ENCODE measurements at regions not wholly inside any gene's neighbourhood (a gene's known extent, or its start where the extent isn't known, plus 50 kb on each side); places are given as distances from the start of the nearest gene placed in this dataset.

GRCh38 chr7:20510573-20510900 is 104.9 kb upstream of the ABCB5 start:
- no peak for TF ChIP-seq ZBTB7A (IDR thresholded peaks at IDR 0.05; ENCODE audit: low read depth)
- no peak for TF ChIP-seq TEAD4 (IDR thresholded peaks at IDR 0.05)
- no peak for TF ChIP-seq YY1 (IDR thresholded peaks at IDR 0.05; ENCODE audit: low read depth)
- TF ChIP-seq EP300 (IDR thresholded peaks at IDR 0.05; ENCODE audit: borderline replicate concordance), result no peak
- no peak for TF ChIP-seq CREB1 (IDR thresholded peaks at IDR 0.05; ENCODE audit: low read depth)
- TF ChIP-seq FOXM1 (IDR thresholded peaks at IDR 0.05; ENCODE audit: borderline replicate concordance, low read depth), result no peak
- TF ChIP-seq CEBPB (IDR thresholded peaks at IDR 0.05), result no peak
- TF ChIP-seq USF1 (IDR thresholded peaks at IDR 0.05), result no peak
- TF ChIP-seq TCF12 (IDR thresholded peaks at IDR 0.05; ENCODE audit: low read depth), result no peak
- no peak for TF ChIP-seq REST (IDR thresholded peaks at IDR 0.05; ENCODE audit: low read depth)
- no peak for TF ChIP-seq MAX (IDR thresholded peaks at IDR 0.05)
- TF ChIP-seq RAD21 (IDR thresholded peaks at IDR 0.05; ENCODE audit: low read depth), result no peak
- no peak for TF ChIP-seq NFIC (IDR thresholded peaks at IDR 0.05)
- TF ChIP-seq TAF1 (IDR thresholded peaks at IDR 0.05; ENCODE audit: low read depth), result no peak
- TF ChIP-seq EGR1 (IDR thresholded peaks at IDR 0.05), result no peak

- TF ChIP-seq TAF1 (IDR thresholded peaks at IDR 0.05; ENCODE audit: low read depth) (no peak), FOXM1 (IDR thresholded peaks at IDR 0.05; ENCODE audit: borderline replicate concordance, low read depth) (no peak)
These were observed 102.1 kb upstream of the ABCB5 start for GRCh38 chr7:20513341-20513740.

GRCh38 chr7:20513897-20514296 is 101.6 kb upstream of the ABCB5 start:
- TF ChIP-seq NFIC (IDR thresholded peaks at IDR 0.05) (no peak), REST (IDR thresholded peaks at IDR 0.05; ENCODE audit: low read depth) (no peak), MAX (IDR thresholded peaks at IDR 0.05) (no peak; the same call in 1 of the 2 replicates), EP300 (IDR thresholded peaks at IDR 0.05; ENCODE audit: borderline replicate concordance) (no peak), CEBPB (IDR thresholded peaks at IDR 0.05) (no peak), EGR1 (IDR thresholded peaks at IDR 0.05) (no peak), RAD21 (IDR thresholded peaks at IDR 0.05; ENCODE audit: low read depth) (no peak), CREB1 (IDR thresholded peaks at IDR 0.05; ENCODE audit: low read depth) (no peak), YY1 (IDR thresholded peaks at IDR 0.05; ENCODE audit: low read depth) (no peak), TCF12 (IDR thresholded peaks at IDR 0.05; ENCODE audit: low read depth) (no peak), TEAD4 (IDR thresholded peaks at IDR 0.05) (no peak), ZBTB7A (IDR thresholded peaks at IDR 0.05; ENCODE audit: low read depth) (no peak), FOXM1 (IDR thresholded peaks at IDR 0.05; ENCODE audit: borderline replicate concordance, low read depth) (no peak)

GRCh38 chr7:20514364-20514763 is 101.1 kb upstream of the ABCB5 start:
- TF ChIP-seq YY1 (IDR thresholded peaks at IDR 0.05; ENCODE audit: low read depth) (no peak), EGR1 (IDR thresholded peaks at IDR 0.05) (no peak), FOXM1 (IDR thresholded peaks at IDR 0.05; ENCODE audit: borderline replicate concordance, low read depth) (peak; percentile 65; the same call in 1 of the 2 replicates), TCF12 (IDR thresholded peaks at IDR 0.05; ENCODE audit: low read depth) (peak; percentile 97), EP300 (IDR thresholded peaks at IDR 0.05; ENCODE audit: borderline replicate concordance) (peak; percentile 82), NFIC (IDR thresholded peaks at IDR 0.05) (peak; percentile 99), MAX (IDR thresholded peaks at IDR 0.05) (0 out of 2 replicates have a peak, but pooled peaks have one; percentile 9), TEAD4 (IDR thresholded peaks at IDR 0.05) (peak; percentile 50; the same call in 1 of the 2 replicates)

GRCh38 chr7:20519645-20520044 is 95.8 kb upstream of the ABCB5 start:
- TF ChIP-seq USF1 (IDR thresholded peaks at IDR 0.05) (no peak), EP300 (IDR thresholded peaks at IDR 0.05; ENCODE audit: borderline replicate concordance) (no peak), EGR1 (IDR thresholded peaks at IDR 0.05) (no peak), FOXM1 (IDR thresholded peaks at IDR 0.05; ENCODE audit: borderline replicate concordance, low read depth) (no peak), YY1 (IDR thresholded peaks at IDR 0.05; ENCODE audit: low read depth) (no peak), ZBTB7A (IDR thresholded peaks at IDR 0.05; ENCODE audit: low read depth) (no peak), NFIC (IDR thresholded peaks at IDR 0.05) (no peak), RAD21 (IDR thresholded peaks at IDR 0.05; ENCODE audit: low read depth) (no peak), MAX (IDR thresholded peaks at IDR 0.05) (no peak), TCF12 (IDR thresholded peaks at IDR 0.05; ENCODE audit: low read depth) (no peak), CREB1 (IDR thresholded peaks at IDR 0.05; ENCODE audit: low read depth) (no peak), CEBPB (IDR thresholded peaks at IDR 0.05) (no peak), REST (IDR thresholded peaks at IDR 0.05; ENCODE audit: low read depth) (no peak), TEAD4 (IDR thresholded peaks at IDR 0.05) (no peak), TAF1 (IDR thresholded peaks at IDR 0.05; ENCODE audit: low read depth) (no peak)

Measured in Ishikawa (cell line).